ENCODE measurements at regions not wholly inside any gene's neighbourhood (a gene's known extent, or its start where the extent isn't known, plus 50 kb on each side); places are given as distances from the start of the nearest gene placed in this dataset.

DNA sequence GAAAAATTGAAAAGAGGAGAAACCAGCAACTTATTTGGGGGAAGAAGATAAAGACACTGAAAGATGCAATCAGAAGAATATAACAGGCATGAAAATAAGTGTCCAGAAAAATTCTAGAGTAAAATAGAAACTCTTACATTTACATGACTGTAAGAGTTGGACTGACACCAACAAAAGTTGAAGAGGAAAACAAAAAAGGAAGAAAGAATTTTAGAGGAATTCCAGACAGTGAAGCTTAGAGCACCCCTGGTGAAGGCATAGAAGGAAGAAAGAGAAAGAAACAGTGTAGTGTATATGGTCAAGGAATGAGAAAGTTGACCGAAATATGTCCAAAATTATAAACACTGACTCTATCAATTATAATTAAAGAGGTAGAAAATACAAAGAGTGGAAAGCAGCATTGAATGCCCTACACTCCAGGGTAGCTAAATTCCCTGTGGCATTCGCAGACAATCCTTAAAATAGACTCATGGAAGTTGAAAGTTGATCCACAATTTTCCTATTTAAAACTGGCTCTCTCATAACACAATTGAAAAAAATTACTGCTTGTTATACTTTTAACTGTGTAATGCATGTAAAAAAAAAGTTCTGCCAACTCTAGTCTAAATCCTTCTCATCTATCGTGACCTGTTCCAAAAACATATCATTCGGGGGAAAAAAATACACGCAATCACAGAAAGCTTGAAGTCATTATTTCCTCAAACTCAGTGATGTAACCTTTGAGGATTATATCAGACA lies 102.6 kb upstream of the ABI3BP start:
- Histone ChIP-seq H3K9me1 (replicated peaks; ENCODE audit: control insufficient read depth, extremely low read depth, insufficient read depth, low read length) (no peaks in the 10 kb centered on the region), H3K4me3 (replicated peaks in 1 of 3; ENCODE audit: insufficient read depth in 1 of 3, low read depth in 1 of 3, low read length in 3 of 3) (no peak overlapping the region), H3K4me1 (ENCODE audit: control insufficient read depth, extremely low read depth, insufficient read depth, low read length) (no peaks in the 10 kb centered on the region), H3K27me3 (ENCODE audit: control insufficient read depth in 2 of 2, insufficient read depth in 2 of 2, low read length in 2 of 2) (no peaks in the 10 kb centered on the region), H3K9me3 (replicated peaks; ENCODE audit: control insufficient read depth, insufficient read depth, low read length) (no peaks in the 10 kb centered on the region), H2AFZ (ENCODE audit: low read depth, low read length) (no peak overlapping the region), H3K79me2 (ENCODE audit: control insufficient read depth, insufficient read depth, low read length) (no peaks in the 10 kb centered on the region), H3K9ac (replicated peaks; ENCODE audit: extremely low read depth, insufficient read depth, low read length) (no peak overlapping the region), H3K4me2 (ENCODE audit: insufficient read depth, low read length) (no peak overlapping the region), H3K36me3 (ENCODE audit: control insufficient read depth in 2 of 2, extremely low read depth in 1 of 2, insufficient read depth in 2 of 2, low read length in 2 of 2) (no peaks in the 10 kb centered on the region), H3K27ac (ENCODE audit: insufficient read depth, low read depth, low read length) (no peak overlapping the region), H4K20me1 (replicated peaks; ENCODE audit: control insufficient read depth, extremely low read depth, insufficient read depth, low read length) (no peaks in the 10 kb centered on the region)
- POLR2A ChIA-PET, result no interaction called here
- DNase-seq (ENCODE audit: low read depth, low spot score) (no peak), FAIRE-seq (no peak)
- intact Hi-C loops (cut with micrococcal nuclease), result loop anchor here (5.0 kb wide), 1 partner anchor 296 kb away; no protein-coding TSS in a partner anchor
- TF ChIP-seq POLR2AphosphoS5 (IDR thresholded peaks at IDR 0.05; ENCODE audit: insufficient read depth, low read depth, low read length), result no peak
- TF ChIP-seq, protein P1, sequence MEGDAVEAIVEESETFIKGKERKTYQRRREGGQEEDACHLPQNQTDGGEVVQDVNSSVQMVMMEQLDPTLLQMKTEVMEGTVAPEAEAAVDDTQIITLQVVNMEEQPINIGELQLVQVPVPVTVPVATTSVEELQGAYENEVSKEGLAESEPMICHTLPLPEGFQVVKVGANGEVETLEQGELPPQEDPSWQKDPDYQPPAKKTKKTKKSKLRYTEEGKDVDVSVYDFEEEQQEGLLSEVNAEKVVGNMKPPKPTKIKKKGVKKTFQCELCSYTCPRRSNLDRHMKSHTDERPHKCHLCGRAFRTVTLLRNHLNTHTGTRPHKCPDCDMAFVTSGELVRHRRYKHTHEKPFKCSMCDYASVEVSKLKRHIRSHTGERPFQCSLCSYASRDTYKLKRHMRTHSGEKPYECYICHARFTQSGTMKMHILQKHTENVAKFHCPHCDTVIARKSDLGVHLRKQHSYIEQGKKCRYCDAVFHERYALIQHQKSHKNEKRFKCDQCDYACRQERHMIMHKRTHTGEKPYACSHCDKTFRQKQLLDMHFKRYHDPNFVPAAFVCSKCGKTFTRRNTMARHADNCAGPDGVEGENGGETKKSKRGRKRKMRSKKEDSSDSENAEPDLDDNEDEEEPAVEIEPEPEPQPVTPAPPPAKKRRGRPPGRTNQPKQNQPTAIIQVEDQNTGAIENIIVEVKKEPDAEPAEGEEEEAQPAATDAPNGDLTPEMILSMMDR (IDR thresholded peaks at IDR 0.05; ENCODE audit: extremely low read depth in 1 of 2, insufficient read depth in 1 of 2, low read depth in 1 of 2, low read length in 2 of 2), result no peak
- no peak for TF ChIP-seq FOS (IDR thresholded peaks at IDR 0.05; ENCODE audit: borderline replicate concordance, insufficient read depth, low read length)
- CTCF ChIA-PET, result interaction anchor here (1.1 kb wide), 1 partner anchor 18 kb away, joined by 3 read pairs; no protein-coding TSS in a partner anchor
- dilution Hi-C loops (cut with MboI; ENCODE audit: extremely low pct_ligation_motif_present, low sequenced_read_pairs), result no loop called here
- BruUV-seq (replicated peaks), result no TSS peak

DNA sequence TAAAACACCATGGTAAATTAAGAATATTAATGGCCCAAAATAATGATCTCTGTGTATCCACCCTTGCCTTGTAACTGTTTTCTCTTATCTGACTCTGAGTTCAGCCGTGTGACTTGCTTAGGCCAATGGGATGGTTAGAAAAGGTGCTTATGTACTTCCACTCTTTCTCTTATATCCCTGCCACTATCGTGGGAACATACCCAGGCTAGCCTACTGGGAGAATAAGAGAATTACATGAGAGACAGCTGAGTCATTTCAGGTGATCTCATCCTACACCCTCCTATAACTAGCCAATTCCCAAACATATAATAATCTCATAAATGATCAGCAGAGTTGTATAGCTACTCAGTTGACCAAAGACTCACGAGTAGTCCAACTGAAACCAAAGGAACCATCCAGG lies 98.3 kb upstream of the ABI3BP start:
- Histone ChIP-seq H3K4me3 (replicated peaks in 1 of 3; ENCODE audit: insufficient read depth in 1 of 3, low read depth in 1 of 3, low read length in 3 of 3) (no peak overlapping the region), H3K27me3 (ENCODE audit: control insufficient read depth in 2 of 2, insufficient read depth in 2 of 2, low read length in 2 of 2) (no peaks in the 10 kb centered on the region), H3K9me1 (replicated peaks; ENCODE audit: control insufficient read depth, extremely low read depth, insufficient read depth, low read length) (no peaks in the 10 kb centered on the region), H3K27ac (ENCODE audit: insufficient read depth, low read depth, low read length) (no peak overlapping the region), H3K79me2 (ENCODE audit: control insufficient read depth, insufficient read depth, low read length) (no peaks in the 10 kb centered on the region), H4K20me1 (replicated peaks; ENCODE audit: control insufficient read depth, extremely low read depth, insufficient read depth, low read length) (no peaks in the 10 kb centered on the region), H3K36me3 (ENCODE audit: control insufficient read depth in 2 of 2, extremely low read depth in 1 of 2, insufficient read depth in 2 of 2, low read length in 2 of 2) (no peaks in the 10 kb centered on the region), H3K9me3 (replicated peaks; ENCODE audit: control insufficient read depth, insufficient read depth, low read length) (no peaks in the 10 kb centered on the region), H2AFZ (ENCODE audit: low read depth, low read length) (no peak overlapping the region), H3K4me2 (ENCODE audit: insufficient read depth, low read length) (no peak overlapping the region), H3K9ac (replicated peaks; ENCODE audit: extremely low read depth, insufficient read depth, low read length) (no peak overlapping the region), H3K4me1 (ENCODE audit: control insufficient read depth, extremely low read depth, insufficient read depth, low read length) (no peaks in the 10 kb centered on the region)
- ChIA-PET POLR2A (no interaction called here), CTCF (interaction anchor here (1.0 kb wide), 1 partner anchor 10 kb away, joined by 3 read pairs; no protein-coding TSS in a partner anchor)
- TF ChIP-seq, protein P2, sequence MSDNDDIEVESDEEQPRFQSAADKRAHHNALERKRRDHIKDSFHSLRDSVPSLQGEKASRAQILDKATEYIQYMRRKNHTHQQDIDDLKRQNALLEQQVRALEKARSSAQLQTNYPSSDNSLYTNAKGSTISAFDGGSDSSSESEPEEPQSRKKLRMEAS (IDR thresholded peaks at IDR 0.05; ENCODE audit: insufficient read depth, insufficient read length), result no peak
- TF ChIP-seq GATA2 (IDR thresholded peaks at IDR 0.05; ENCODE audit: insufficient read depth, insufficient read length, low read depth, low read length), result no peak
- TF ChIP-seq POLR2A (IDR thresholded peaks at IDR 0.05; ENCODE audit: low read depth, low read length), result no peak
- TF ChIP-seq, protein P1 (IDR thresholded peaks at IDR 0.05; ENCODE audit: extremely low read depth in 1 of 2, insufficient read depth in 1 of 2, low read depth in 1 of 2, low read length in 2 of 2), result no peak
- no peak for TF ChIP-seq EZH2 (IDR thresholded peaks at IDR 0.05; ENCODE audit: borderline replicate concordance, low read depth, low read length, severe bottlenecking)
- TF ChIP-seq FOS (IDR thresholded peaks at IDR 0.05; ENCODE audit: borderline replicate concordance, insufficient read depth, low read length), result no peak
- no peak for TF ChIP-seq MYC (IDR thresholded peaks at IDR 0.05; ENCODE audit: low read depth, low read length)
- TF ChIP-seq POLR2AphosphoS5 (IDR thresholded peaks at IDR 0.05; ENCODE audit: insufficient read depth, low read depth, low read length), result no peak
- TF ChIP-seq JUN (IDR thresholded peaks at IDR 0.05; ENCODE audit: borderline replicate concordance, insufficient read depth, insufficient read length, low read depth), result no peak
- DNase-seq (ENCODE audit: low read depth, low spot score), result no peak
- FAIRE-seq, result no peak
- intact Hi-C loops (cut with micrococcal nuclease), result no loop called here
- dilution Hi-C loops (cut with MboI; ENCODE audit: extremely low pct_ligation_motif_present, low sequenced_read_pairs), result no loop called here
- no TSS peak for BruUV-seq (replicated peaks)
